K562 (cell line): ENCODE measurements at regions not wholly inside any gene's neighbourhood (a gene's known extent, or its start where the extent isn't known, plus 50 kb on each side); places are given as distances from the start of the nearest gene placed in this dataset.

ENCODE experiments used
- ATAC-seq: fragments of 200-7000 bp; cut with Tn5 transposase; 3 replicates; pipeline ENCODE4 v1.9.1; 2020; ENCODE audit warnings: moderate library complexity
- BruUV-seq: library from RNA; stranded (reverse); fragments of 400-500 nt; replicated peaks from 2 replicates; lab custom pipeline; 2021; lab: Mats Ljungman, UMichigan
- CTCF ChIA-PET: fragments of 300-600 bp; formaldehyde crosslinking; extraction: SDS; loops from one replicate; lab custom pipeline; 2021; ENCODE audit warnings: low intra/inter-chr PET ratio; lab: Yijun Ruan, JAX
- POLR2A ChIA-PET: fragments of 300-600, 350-650 bp; sonication (Branson Sonifier 250); formaldehyde crosslinking; extraction: SDS; loops from one replicate; lab custom pipeline; 2021; ENCODE audit warnings: antibody characterized with exemption, inconsistent platforms; lab: Yijun Ruan, JAX
- DNase-seq, 4 experiments: peaks; one replicate each; pipeline versions ENCODE4 v3.0.0 to v3.0.0-alpha.2; 2011 to 2018; ENCODE audit warnings: low spot score in 3 of 4, mixed read lengths in 3 of 4; ENCODE audit errors: extremely low read depth in 1 of 4
- FAIRE-seq: peaks from 2 replicates; lab custom pipeline; 2011; peaks lifted over from hg19 to GRCh38; lab: Jason Lieb, UNC
- H2AFZ ChIP-seq: 2 replicates; pipeline ENCODE4 v1.6.0; 2011; ENCODE audit warnings: low read depth, low read length, control low read depth, inconsistent platforms
- H3K27ac ChIP-seq: fragments of 200-600 bp; 3 replicates; pipeline ENCODE4 v1.8.0; 2011; ENCODE audit warnings: low read depth, mild to moderate bottlenecking, control low read depth, inconsistent platforms, low read length, moderate library complexity, mixed read lengths; ENCODE audit errors: extremely low read depth
- H3K27me3 ChIP-seq, 2 experiments: fragments of 300-600 bp in 1 of 2; 2 replicates in 1 of 2; 3 replicates in 1 of 2; pipeline versions ENCODE4 v1.6.0 to v1.8.0; 2011; ENCODE audit warnings: inconsistent platforms in 2 of 2, low read length in 2 of 2, mild to moderate bottlenecking in 1 of 2, mixed read lengths in 1 of 2, moderate library complexity in 1 of 2; ENCODE audit not compliant: control insufficient read depth in 2 of 2, insufficient read depth in 2 of 2
- H3K36me3 ChIP-seq: fragments of 300-600 bp; 3 replicates; pipeline ENCODE4 v1.8.0; 2011; ENCODE audit warnings: mild to moderate bottlenecking, low read length, inconsistent platforms; ENCODE audit not compliant: control insufficient read depth, insufficient read depth
- H3K4me1 ChIP-seq, 2 experiments: fragments of 200-600 bp in 1 of 2; replicated peaks in 1 of 2; 2 replicates in 1 of 2; 3 replicates in 1 of 2; pipeline versions ENCODE4 v1.5.1 to v1.8.0; 2011; ENCODE audit warnings: inconsistent platforms in 2 of 2, low read length in 2 of 2, mild to moderate bottlenecking in 1 of 2, mixed read lengths in 1 of 2, moderate library complexity in 1 of 2; ENCODE audit not compliant: control insufficient read depth in 2 of 2, insufficient read depth in 2 of 2
- H3K4me2 ChIP-seq: 2 replicates; pipeline ENCODE4 v1.6.1; 2011; ENCODE audit warnings: low read length, control low read depth, inconsistent platforms, mixed read lengths; ENCODE audit not compliant: insufficient read depth
- H3K4me3 ChIP-seq: fragments of 200-600 bp; sonication (generic), shearing (Covaris generic); 2 replicates; pipeline ENCODE4 v1.5.1; 2016; ENCODE audit warnings: control low read depth, inconsistent platforms
- H3K79me2 ChIP-seq: fragments of 200-600 bp; 3 replicates; pipeline ENCODE4 v1.8.0; 2011; ENCODE audit warnings: low read length, inconsistent platforms; ENCODE audit not compliant: control insufficient read depth, insufficient read depth
- H3K9ac ChIP-seq, 2 experiments: 2 replicates each; pipeline versions ENCODE4 v1.6.0 to v1.6.1; 2011; ENCODE audit warnings: low read depth in 2 of 2, low read length in 2 of 2, control low read depth in 1 of 2, inconsistent platforms in 1 of 2, mild to moderate bottlenecking in 1 of 2, mixed read lengths in 1 of 2; ENCODE audit not compliant: insufficient read depth in 1 of 2
- H3K9me1 ChIP-seq: one replicate; pipeline ENCODE4 v1.6.0; 2011; ENCODE audit warnings: inconsistent platforms, mild to moderate bottlenecking, low read length, moderate library complexity; ENCODE audit not compliant: control insufficient read depth, insufficient read depth
- H3K9me3 ChIP-seq: replicated peaks from 2 replicates; pipeline ENCODE4 v1.5.1; 2011; ENCODE audit warnings: low read depth, low read length, inconsistent platforms; ENCODE audit not compliant: control insufficient read depth, insufficient read depth
- H4K20me1 ChIP-seq: replicated peaks from 2 replicates; pipeline ENCODE4 v1.6.1; 2011; ENCODE audit warnings: low read length, inconsistent platforms, mixed read lengths; ENCODE audit not compliant: control insufficient read depth, insufficient read depth
- ZBTB11 ChIP-seq, 3 experiments: fragments of 200-800 bp in 1 of 3; fragments of 250-450 bp in 1 of 3; fragments of 450-650 bp in 1 of 3; sonication (Bioruptor Pico) in 1 of 3; sonication (Bioruptor generic) in 1 of 3; formaldehyde crosslinking in 1 of 3; IDR thresholded peaks; 2 replicates each; pipeline versions ENCODE4 v1.6.1 to v1.8.0; 2016 to 2022; ENCODE audit warnings: mild to moderate bottlenecking in 2 of 3, missing genetic modification characterization in 2 of 3, missing compliant biosample characterization in 1 of 3, moderate library complexity in 1 of 3
- ZNF778 ChIP-seq: fragments of 450-650 bp; formaldehyde crosslinking; IDR thresholded peaks from 2 replicates; pipeline ENCODE4 v1.4.0; 2020; ENCODE audit warnings: mild to moderate bottlenecking, moderate library complexity
- WGBS: fragments of 100-300 bp; shearing (Covaris generic); methylation state at CpG from one replicate; pipeline ENCODE4 v1.1.6; 2016; ENCODE audit warnings: low coverage, mixed read lengths; ENCODE audit not compliant: insufficient coverage; ENCODE audit errors: missing lambda C conversion rate; 5-methylcytosine and 5-hydroxymethylcytosine counted together
- in situ Hi-C: fragments of 300-500 bp; cut with MboI; formaldehyde crosslinking; loops from 4 replicates; pipeline ENCODE4 v1.15.0; 2018; ENCODE audit warnings: inconsistent platforms, mixed read lengths
- intact Hi-C: fragments of 100-400 bp; cut with micrococcal nuclease; formaldehyde crosslinking; loops from 2 replicates; pipeline ENCODE4 v1.14.2; 2022

GRCh38 chr20:54774426-54774825, 299.0 kb downstream of the DOK5 start:
- in situ Hi-C loops (no loop called here), intact Hi-C loops (no loop called here)
- Histone ChIP-seq H3K4me3 (no peak overlapping the region), H3K79me2 (no peaks in the 10 kb centered on the region), H3K9me1 (no peaks in the 10 kb centered on the region), H3K27ac (no peak overlapping the region), H3K4me1 (no peaks in the 10 kb centered on the region), H2AFZ (no peak overlapping the region), H3K9ac (no peak overlapping the region), H4K20me1 (no peaks in the 10 kb centered on the region), H3K9me3 (no peaks in the 10 kb centered on the region; the same call in 1 of the 2 replicates), H3K27me3 (no peaks in the 10 kb centered on the region), H3K36me3 (no peaks in the 10 kb centered on the region), H3K4me2 (no peak overlapping the region)
- no peak for FAIRE-seq
- BruUV-seq, result no TSS peak
- ATAC-seq, result no peak
- DNase-seq, result no peak
- 2% methylated on average over 5 of the region's 5 CpGs for WGBS
- TF ChIP-seq ZNF778 (CRISPR knock-in tag) (no peak), ZBTB11 (CRISPR knock-in tag; IDR thresholded peaks at IDR 0.05) (peak in 1 of 3 experiments; percentile 29; a peak in 1 of 6 replicates)
- ChIA-PET POLR2A (no interaction called here), CTCF (no interaction called here)
